GM12865 (cell line): ENCODE measurements at regions not wholly inside any gene's neighbourhood (a gene's known extent, or its start where the extent isn't known, plus 50 kb on each side); places are given as distances from the start of the nearest gene placed in this dataset.

Experiments
- DNase-seq: peaks from one replicate; pipeline ENCODE4 v3.0.0; 2010; ENCODE audit warnings: low read depth
- H3K4me3 ChIP-seq: 2 replicates; pipeline ENCODE4 v1.5.1; 2011; ENCODE audit warnings: mild to moderate bottlenecking, low read depth, low read length, control low read depth
- CTCF ChIP-seq: IDR thresholded peaks from 2 replicates; pipeline ENCODE4 v1.5.1; 2011; ENCODE audit warnings: low read length, control low read depth, low read depth, inconsistent platforms; ENCODE audit not compliant: insufficient read depth; ENCODE audit errors: missing control alignments

- no peak for TF ChIP-seq CTCF
- no peak overlapping the region for H3K4me3 ChIP-seq
- no peak for DNase-seq
Observed at GRCh38 chr3:182527745-182528144, 265.6 kb upstream of the ATP11B start.

- H3K4me3 ChIP-seq: no peak overlapping the region
- no peak for DNase-seq
- TF ChIP-seq CTCF: no peak
Observed at GRCh38 chr3:182530316-182530715, 263.0 kb upstream of the ATP11B start.

- TF ChIP-seq CTCF: no peak
- H3K4me3 ChIP-seq: no peak overlapping the region
- DNase-seq: no peak
Observed at GRCh38 chr3:182533394-182533793, 259.9 kb upstream of the ATP11B start.

- TF ChIP-seq CTCF: no peak
- no peak for DNase-seq
- no peak overlapping the region for H3K4me3 ChIP-seq
Observed at GRCh38 chr3:182544542-182544941, 248.8 kb upstream of the ATP11B start.

GRCh38 chr3:182562274-182562673 is 231.0 kb upstream of the ATP11B start:
- no peak for DNase-seq
- no peak overlapping the region for H3K4me3 ChIP-seq
- no peak for TF ChIP-seq CTCF

GRCh38 chr3:182565916-182566796 is 227.1 kb upstream of the ATP11B start:
- no peak for TF ChIP-seq CTCF
- DNase-seq: no peak
- no peak overlapping the region for H3K4me3 ChIP-seq

- DNase-seq: no peak
- no peak overlapping the region for H3K4me3 ChIP-seq
- TF ChIP-seq CTCF: no peak
Observed at GRCh38 chr3:182567700-182568099, 225.6 kb upstream of the ATP11B start.
